SK-N-SH (cell line): ENCODE measurements at regions not wholly inside any gene's neighbourhood (a gene's known extent, or its start where the extent isn't known, plus 50 kb on each side); places are given as distances from the start of the nearest gene placed in this dataset.

Experiments used
- FOSL2 ChIP-seq: IDR thresholded peaks from 2 replicates; pipeline ENCODE4 v1.4.0; 2012; ENCODE audit warnings: low read depth, mild to moderate bottlenecking, moderate library complexity, borderline replicate concordance
- MXI1 ChIP-seq: IDR thresholded peaks from 2 replicates; pipeline ENCODE4 v1.6.1; 2012; ENCODE audit warnings: mild to moderate bottlenecking, low read depth, low read length, improper control_type of control experiment
- POLR2AphosphoS5 ChIP-seq: IDR thresholded peaks from 2 replicates; pipeline ENCODE4 v1.6.1; 2012; ENCODE audit warnings: low read depth, low read length
- TAF1 ChIP-seq: IDR thresholded peaks from 2 replicates; pipeline ENCODE4 v1.6.1; 2012; ENCODE audit warnings: low read depth, mild to moderate bottlenecking, low read length, moderate library complexity, borderline replicate concordance
- TF ChIP-seq, protein P1 (sequence below): IDR thresholded peaks from 2 replicates; pipeline ENCODE4 v1.6.1; 2012; ENCODE audit warnings: mild to moderate bottlenecking, low read depth, low read length, moderate library complexity
- TF ChIP-seq, protein P2 (sequence below): fragments of 150-350 bp; IDR thresholded peaks from 2 replicates; pipeline ENCODE4 v1.6.1; 2017; ENCODE audit warnings: antibody characterized with exemption, low read length, low read depth, borderline replicate concordance

DNA sequence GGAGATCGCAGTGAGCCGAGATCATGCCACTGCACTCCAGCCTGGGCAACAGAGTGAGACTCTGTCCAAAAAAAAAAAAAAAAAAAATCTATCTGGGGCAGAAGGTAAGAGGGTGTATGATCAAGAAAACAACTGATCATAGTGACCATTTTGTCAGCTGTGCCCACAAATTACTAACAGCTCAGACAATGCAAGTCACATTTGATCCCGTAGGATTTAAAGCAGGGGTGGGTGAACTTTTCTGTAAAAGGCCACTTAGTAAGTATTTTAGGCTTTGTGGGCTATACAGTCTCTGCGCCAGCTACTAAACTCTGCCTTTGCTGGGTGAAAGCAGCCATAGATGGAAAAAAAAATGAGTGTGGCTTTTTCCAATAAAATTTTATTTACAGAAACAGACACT lies 57.6 kb upstream of the ABI3BP start:
- TF ChIP-seq, protein P1, sequence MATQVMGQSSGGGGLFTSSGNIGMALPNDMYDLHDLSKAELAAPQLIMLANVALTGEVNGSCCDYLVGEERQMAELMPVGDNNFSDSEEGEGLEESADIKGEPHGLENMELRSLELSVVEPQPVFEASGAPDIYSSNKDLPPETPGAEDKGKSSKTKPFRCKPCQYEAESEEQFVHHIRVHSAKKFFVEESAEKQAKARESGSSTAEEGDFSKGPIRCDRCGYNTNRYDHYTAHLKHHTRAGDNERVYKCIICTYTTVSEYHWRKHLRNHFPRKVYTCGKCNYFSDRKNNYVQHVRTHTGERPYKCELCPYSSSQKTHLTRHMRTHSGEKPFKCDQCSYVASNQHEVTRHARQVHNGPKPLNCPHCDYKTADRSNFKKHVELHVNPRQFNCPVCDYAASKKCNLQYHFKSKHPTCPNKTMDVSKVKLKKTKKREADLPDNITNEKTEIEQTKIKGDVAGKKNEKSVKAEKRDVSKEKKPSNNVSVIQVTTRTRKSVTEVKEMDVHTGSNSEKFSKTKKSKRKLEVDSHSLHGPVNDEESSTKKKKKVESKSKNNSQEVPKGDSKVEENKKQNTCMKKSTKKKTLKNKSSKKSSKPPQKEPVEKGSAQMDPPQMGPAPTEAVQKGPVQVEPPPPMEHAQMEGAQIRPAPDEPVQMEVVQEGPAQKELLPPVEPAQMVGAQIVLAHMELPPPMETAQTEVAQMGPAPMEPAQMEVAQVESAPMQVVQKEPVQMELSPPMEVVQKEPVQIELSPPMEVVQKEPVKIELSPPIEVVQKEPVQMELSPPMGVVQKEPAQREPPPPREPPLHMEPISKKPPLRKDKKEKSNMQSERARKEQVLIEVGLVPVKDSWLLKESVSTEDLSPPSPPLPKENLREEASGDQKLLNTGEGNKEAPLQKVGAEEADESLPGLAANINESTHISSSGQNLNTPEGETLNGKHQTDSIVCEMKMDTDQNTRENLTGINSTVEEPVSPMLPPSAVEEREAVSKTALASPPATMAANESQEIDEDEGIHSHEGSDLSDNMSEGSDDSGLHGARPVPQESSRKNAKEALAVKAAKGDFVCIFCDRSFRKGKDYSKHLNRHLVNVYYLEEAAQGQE = no peak
- no peak for TF ChIP-seq TAF1
- TF ChIP-seq FOSL2 = no peak
- TF ChIP-seq MXI1 = no peak
- no peak for TF ChIP-seq POLR2AphosphoS5
- TF ChIP-seq, protein P2, sequence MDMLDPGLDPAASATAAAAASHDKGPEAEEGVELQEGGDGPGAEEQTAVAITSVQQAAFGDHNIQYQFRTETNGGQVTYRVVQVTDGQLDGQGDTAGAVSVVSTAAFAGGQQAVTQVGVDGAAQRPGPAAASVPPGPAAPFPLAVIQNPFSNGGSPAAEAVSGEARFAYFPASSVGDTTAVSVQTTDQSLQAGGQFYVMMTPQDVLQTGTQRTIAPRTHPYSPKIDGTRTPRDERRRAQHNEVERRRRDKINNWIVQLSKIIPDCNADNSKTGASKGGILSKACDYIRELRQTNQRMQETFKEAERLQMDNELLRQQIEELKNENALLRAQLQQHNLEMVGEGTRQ = no peak
